NCI-H2196 treated with DMSO at 0.1 percent for 48 hours (cell line): ENCODE measurements at regions not wholly inside any gene's neighbourhood (a gene's known extent, or its start where the extent isn't known, plus 50 kb on each side); places are given as distances from the start of the nearest gene placed in this dataset.
A peak's percentile ranks its signal among the peaks of the same experiment; 100 is the strongest.
"Not testable (repeated sequence)": the region's sequence is repeated elsewhere in the genome, so short reads cannot be mapped to it uniquely, and the experiment has no call there.

Source experiments
- DNase-seq: peaks from one replicate; lab custom pipeline; 2025; ENCODE audit not compliant: unreplicated experiment; lab: John Stamatoyannopoulos, UW

- no peak for DNase-seq
These were observed 96.0 kb downstream of the RASGEF1B start for GRCh38 chr4:81375745-81376144.

DNA sequence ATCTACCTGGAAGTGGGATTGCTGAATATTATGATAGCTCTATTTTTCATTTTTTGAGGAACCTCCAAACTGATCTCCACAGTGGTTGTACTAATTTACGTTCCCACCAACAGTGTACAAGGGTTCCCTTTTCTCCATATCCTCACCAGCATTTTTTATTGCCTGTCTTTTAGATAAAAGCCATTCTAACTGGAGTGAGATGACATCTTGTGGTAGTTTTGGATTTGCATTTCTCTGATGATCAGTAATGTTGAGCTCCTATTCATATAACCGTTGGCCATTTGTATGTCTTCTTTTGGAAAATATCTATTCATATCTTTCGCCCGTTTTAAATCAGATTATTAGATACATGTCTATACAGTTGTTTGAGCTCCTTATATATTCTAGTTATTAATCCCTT is 101.8 kb downstream of the RASGEF1B start:
- DNase-seq: no peak

DNA sequence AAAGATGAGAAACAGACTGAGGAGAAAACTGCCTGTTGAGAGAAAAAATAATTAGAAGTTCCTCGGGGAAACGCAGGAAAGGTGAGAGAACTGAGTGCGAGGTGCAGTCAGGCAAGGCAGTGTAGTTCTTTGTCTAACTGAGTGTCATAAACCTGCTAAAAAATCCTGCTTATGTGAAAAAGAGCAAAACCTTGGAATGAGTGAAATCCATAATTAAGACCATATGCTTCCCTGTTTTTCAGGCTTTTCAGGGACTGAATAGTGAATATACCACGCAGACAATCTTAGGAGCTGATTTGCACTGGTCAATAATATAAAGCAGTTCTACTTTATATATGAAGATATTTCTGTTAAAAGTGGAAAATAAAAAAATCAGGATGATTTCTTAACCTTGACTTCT is 104.9 kb downstream of the RASGEF1B start:
- DNase-seq: no peak

GRCh38 chr4:81360737-81361136 is 111.0 kb downstream of the RASGEF1B start:
- DNase-seq: no peak

- no peak for DNase-seq
These were observed 112.5 kb downstream of the RASGEF1B start for GRCh38 chr4:81359207-81359606.

DNA sequence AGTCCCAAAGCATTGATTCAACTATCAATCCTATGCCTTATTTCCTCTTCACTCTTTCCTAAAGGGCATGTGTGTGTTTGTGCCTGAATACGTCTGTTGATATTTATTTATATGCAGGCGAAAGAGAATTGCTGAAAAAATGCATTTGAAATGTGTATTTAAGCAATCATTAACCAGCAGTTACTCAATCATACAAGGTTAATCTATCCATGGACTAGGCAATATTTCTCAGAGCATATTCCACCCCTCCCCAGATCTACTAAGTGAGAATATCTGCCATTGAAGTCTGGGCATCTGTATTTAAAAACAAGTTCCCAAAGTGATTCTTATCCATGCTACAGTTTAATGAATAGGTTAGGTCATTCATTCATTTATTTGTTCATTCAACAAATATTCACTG is 113.6 kb downstream of the RASGEF1B start:
- DNase-seq: no peak

GRCh38 chr4:81356621-81357020 is 115.1 kb downstream of the RASGEF1B start:
- no peak for DNase-seq

DNA sequence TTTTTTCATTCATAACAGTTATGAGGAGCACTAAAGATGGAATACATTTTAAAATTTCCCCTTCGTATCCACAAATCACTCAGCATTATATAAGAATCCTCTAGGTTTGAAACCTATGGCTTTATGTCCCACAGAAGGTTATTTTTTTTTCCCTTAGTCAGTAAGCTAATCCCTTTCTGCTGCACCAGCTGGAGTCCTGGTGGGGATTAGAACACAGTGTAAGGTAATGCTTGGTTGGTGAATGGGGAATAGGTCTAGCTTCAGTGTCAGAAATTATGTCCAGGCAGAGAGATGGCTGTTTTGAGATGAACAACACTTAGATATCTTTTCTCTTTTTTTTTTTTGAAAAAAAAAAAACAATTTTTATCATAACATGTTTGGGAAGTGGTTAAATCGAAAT is 116.6 kb downstream of the RASGEF1B start:
- DNase-seq: no peak

GRCh38 chr4:81353861-81354260 is 117.8 kb downstream of the RASGEF1B start:
- no peak for DNase-seq

GRCh38 chr4:81352446-81352835 is 119.3 kb downstream of the RASGEF1B start:
- no peak for DNase-seq

GRCh38 chr4:81351654-81352445 is 119.9 kb downstream of the RASGEF1B start:
- DNase-seq: peak; percentile 0

- no peak for DNase-seq
These were observed 121.7 kb downstream of the RASGEF1B start for GRCh38 chr4:81350040-81350439.

DNA sequence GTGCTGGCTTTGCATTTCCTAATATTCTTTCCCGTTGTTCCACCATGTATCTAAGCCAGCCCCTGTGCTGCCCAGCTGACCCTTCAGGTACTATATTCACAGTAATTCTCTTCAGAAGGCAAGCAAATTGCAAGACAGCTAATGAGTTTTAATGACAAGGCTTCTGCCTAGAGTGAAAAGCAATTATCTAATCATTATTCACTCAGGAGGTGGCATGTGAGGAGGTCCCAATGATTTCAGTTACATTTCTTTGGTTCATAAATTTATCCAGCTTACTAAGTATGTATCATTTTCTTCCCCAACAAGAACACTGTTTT is 123.0 kb downstream of the RASGEF1B start:
- DNase-seq: no peak

GRCh38 chr4:81348086-81348777 is 123.5 kb downstream of the RASGEF1B start:
- no peak for DNase-seq

- no peak for DNase-seq
These were observed 125.0 kb downstream of the RASGEF1B start for GRCh38 chr4:81346719-81347118.

- no peak for DNase-seq
These were observed 128.2 kb downstream of the RASGEF1B start for GRCh38 chr4:81343536-81343935.

DNA sequence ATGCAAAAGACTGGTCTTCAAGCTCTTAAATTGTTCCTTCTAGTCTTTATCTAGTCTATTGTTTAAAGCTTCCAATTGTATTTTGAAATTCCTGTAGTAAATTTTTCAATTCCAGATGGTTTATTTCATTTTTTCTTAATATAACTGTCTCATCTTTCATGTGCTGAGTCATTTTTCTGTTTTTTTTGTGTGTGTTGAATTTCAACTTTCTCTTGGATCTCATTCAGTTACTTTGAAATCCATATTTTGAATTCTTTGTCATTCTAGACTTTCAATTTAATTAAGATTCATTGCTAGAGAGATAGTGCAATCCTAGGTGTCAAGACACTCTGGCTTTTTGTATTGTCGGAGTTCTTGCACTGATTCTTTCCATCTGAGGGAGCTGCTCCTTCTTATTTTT is 128.0 kb upstream of the PRKG2 start:
- no peak for DNase-seq

DNA sequence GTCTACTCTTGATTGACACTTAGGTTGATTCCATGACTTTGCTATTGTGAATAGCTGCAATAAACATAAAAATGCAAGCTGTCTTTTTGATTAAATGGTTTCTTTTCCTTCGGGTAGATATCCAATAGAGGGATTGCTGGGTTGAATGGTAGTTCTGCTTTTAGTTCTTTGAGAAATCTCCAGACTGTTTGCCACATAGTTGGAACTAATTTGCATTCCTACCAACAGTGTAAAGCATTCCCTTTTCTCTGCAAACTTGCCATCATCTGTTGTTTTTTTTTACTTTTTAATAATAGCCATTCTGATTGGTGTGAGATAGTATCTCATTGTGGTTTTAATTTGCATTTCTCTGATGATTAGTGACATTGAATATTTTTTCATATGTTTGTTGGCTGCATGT is 122.2 kb upstream of the PRKG2 start:
- DNase-seq: no peak

GRCh38 chr4:81335122-81335912 is 120.3 kb upstream of the PRKG2 start:
- DNase-seq: no peak

DNA sequence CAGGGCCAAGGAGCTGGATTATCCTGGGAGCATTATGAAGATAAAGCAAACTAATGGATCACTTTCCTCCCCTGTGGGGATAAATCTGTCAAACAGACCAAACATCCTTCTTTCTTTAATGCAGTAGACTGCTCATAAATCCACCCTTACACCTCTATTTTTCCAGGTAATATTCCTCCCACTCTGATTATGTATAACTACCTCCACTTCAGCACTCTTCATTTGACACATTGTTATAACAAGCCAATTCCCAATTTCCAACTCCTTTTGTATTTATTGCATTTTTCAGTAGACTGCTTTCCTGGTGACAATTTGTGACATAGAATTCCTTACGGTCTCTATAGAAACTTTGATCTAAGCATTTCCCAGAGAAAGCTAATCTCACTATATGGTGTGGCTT is 115.0 kb upstream of the PRKG2 start:
- no peak for DNase-seq

- DNase-seq: no peak
These were observed 111.6 kb upstream of the PRKG2 start for GRCh38 chr4:81326581-81326980.

GRCh38 chr4:81324594-81324993 is 109.6 kb upstream of the PRKG2 start:
- not testable (repeated sequence) for DNase-seq
